Loucy (cell line): ENCODE measurements at regions not wholly inside any gene's neighbourhood (a gene's known extent, or its start where the extent isn't known, plus 50 kb on each side); places are given as distances from the start of the nearest gene placed in this dataset.

Experiments used
- EZH2phosphoT487 ChIP-seq: fragments of 200-600 bp; IDR thresholded peaks from 2 replicates; pipeline ENCODE4 v1.6.1; 2018; ENCODE audit warnings: antibody characterized with exemption, mild to moderate bottlenecking, moderate library complexity, borderline replicate concordance
- TF ChIP-seq, protein P1 (sequence below): fragments of 200-600 bp; sonication (generic); conservative IDR thresholded peaks from 2 replicates; pipeline ENCODE4 v1.5.1; 2014; ENCODE audit warnings: mild to moderate bottlenecking, antibody characterized with exemption, low read length

DNA sequence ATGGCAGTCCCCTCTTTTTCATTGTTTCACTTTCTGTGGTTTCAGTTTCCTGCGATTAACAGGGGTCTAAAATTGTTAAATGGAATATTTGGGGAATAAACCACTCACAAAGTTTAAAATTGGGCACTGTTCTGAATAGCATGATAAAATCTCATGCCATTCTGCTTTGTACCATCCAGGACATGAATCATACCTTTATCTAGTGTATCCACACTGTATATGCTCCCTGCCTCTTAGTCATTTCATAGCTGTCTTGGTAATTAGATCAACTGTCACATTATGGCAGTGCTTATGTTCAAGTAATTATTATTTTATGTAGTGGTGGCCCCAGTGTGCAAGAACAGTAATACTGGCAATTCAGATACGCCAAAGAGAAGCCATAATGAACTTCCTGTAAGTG, 734.5 kb downstream of the ZPLD1 start:
- TF ChIP-seq, protein P1, sequence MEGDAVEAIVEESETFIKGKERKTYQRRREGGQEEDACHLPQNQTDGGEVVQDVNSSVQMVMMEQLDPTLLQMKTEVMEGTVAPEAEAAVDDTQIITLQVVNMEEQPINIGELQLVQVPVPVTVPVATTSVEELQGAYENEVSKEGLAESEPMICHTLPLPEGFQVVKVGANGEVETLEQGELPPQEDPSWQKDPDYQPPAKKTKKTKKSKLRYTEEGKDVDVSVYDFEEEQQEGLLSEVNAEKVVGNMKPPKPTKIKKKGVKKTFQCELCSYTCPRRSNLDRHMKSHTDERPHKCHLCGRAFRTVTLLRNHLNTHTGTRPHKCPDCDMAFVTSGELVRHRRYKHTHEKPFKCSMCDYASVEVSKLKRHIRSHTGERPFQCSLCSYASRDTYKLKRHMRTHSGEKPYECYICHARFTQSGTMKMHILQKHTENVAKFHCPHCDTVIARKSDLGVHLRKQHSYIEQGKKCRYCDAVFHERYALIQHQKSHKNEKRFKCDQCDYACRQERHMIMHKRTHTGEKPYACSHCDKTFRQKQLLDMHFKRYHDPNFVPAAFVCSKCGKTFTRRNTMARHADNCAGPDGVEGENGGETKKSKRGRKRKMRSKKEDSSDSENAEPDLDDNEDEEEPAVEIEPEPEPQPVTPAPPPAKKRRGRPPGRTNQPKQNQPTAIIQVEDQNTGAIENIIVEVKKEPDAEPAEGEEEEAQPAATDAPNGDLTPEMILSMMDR: no peak
- no peak for TF ChIP-seq EZH2phosphoT487
